ENCODE measurements at regions not wholly inside any gene's neighbourhood (a gene's known extent, or its start where the extent isn't known, plus 50 kb on each side); places are given as distances from the start of the nearest gene placed in this dataset.

DNA sequence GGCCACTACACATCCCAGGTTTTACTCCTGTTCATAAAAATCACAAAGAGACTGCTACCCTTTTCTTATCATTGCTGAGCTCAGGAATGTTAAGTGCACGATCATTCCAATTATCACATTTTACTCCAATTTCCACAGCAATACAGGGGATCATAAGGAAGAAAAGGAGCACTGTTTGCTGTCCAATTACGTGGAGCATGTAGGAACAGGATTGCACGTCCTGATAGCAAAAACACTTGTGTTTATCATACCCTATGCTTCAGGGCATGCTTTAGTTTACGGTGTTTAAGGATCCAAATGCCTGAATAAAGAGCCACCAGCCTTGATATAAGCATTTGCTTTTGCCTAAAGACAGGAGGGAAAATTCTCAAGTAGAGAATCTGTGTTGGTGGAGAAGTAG is 155.4 kb upstream of the EGLN3 start:
- no peaks in the 10 kb centered on the region for H3K4me1 ChIP-seq (ENCODE audit: insufficient read depth)
- TF ChIP-seq, protein P1, sequence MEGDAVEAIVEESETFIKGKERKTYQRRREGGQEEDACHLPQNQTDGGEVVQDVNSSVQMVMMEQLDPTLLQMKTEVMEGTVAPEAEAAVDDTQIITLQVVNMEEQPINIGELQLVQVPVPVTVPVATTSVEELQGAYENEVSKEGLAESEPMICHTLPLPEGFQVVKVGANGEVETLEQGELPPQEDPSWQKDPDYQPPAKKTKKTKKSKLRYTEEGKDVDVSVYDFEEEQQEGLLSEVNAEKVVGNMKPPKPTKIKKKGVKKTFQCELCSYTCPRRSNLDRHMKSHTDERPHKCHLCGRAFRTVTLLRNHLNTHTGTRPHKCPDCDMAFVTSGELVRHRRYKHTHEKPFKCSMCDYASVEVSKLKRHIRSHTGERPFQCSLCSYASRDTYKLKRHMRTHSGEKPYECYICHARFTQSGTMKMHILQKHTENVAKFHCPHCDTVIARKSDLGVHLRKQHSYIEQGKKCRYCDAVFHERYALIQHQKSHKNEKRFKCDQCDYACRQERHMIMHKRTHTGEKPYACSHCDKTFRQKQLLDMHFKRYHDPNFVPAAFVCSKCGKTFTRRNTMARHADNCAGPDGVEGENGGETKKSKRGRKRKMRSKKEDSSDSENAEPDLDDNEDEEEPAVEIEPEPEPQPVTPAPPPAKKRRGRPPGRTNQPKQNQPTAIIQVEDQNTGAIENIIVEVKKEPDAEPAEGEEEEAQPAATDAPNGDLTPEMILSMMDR (IDR thresholded peaks at IDR 0.05): no peak
- TF ChIP-seq POLR2A (IDR thresholded peaks at IDR 0.05) (no peak), EP300 (IDR thresholded peaks at IDR 0.05) (no peak)
- 46 to 61% (median 56%) methylated on average over 4 of the region's 4 CpGs for WGBS, 3 donors

DNA sequence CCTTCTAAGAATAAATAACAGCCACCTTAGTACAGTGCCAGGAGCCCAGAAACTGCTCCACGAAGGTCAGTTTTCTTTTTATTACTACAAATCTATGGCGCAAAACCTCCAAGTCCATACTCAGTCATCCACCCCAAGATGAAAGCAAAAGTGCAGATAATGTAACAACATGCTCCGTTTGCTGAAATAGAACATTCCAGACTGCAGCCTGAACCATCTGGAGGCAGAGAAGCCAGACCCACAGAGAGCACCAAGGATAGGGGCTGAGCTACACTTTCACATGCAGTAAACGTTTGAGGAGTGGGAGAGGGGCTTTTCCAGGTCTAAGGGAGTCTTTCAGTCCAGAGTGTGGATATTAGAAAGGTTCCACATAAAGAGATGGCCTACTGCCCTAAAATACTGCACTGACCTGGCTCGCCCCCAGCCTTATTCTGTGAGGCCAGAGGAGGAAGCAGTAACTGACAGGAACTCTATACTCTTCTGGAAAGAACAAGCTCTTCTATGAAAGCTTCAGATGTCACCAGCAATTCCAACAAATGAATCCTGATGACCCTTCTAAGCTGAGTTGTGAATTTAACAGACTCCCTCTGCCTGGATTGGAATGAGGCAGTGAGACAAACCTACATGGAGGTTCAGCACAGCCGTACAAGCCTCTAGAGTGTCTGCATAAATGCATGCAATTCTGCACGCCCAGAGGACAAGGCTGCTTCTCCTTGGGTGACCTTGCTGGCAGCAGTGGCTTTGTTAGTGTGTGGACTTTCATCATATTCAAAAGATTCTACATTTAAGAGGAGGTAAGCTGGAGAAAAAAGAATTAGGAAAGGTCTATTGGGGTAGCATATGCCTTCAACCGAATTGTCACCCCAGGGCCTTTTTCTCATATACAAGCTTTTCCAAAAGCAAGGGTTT is 153.9 kb upstream of the EGLN3 start:
- Histone ChIP-seq H3K27me3 (no peaks in the 10 kb centered on the region), H3K9me3 (no peaks in the 10 kb centered on the region), H3K4me1 (ENCODE audit: insufficient read depth) (no peaks in the 10 kb centered on the region), H3K36me3 (no peaks in the 10 kb centered on the region), H3K4me3 (no peak overlapping the region), H3K27ac (no peak overlapping the region)
- intact Hi-C loops (cut with DNase I): loop anchor here in 1 of 4 donors (5.0 kb wide), 1 partner anchor 267 kb away; no protein-coding TSS in a partner anchor
- 52 to 69% (median 62%) methylated on average over 8 of the region's 8 CpGs for WGBS, 3 donors
- TF ChIP-seq EP300 (IDR thresholded peaks at IDR 0.05) (no peak), POLR2A (IDR thresholded peaks at IDR 0.05) (no peak)
- TF ChIP-seq, protein P1 (IDR thresholded peaks at IDR 0.05): no peak
- DNase-seq: no peak

More for the DNA sequence above, 155.4 kb upstream of the EGLN3 start:
- H3K9me3 ChIP-seq: no peaks in the 10 kb centered on the region
- no peaks in the 10 kb centered on the region for H3K27me3 ChIP-seq
- intact Hi-C loops (cut with DNase I): no loop called here
- no peak overlapping the region for H3K4me3 ChIP-seq
- no peak for DNase-seq
- H3K27ac ChIP-seq: no peak overlapping the region
- H3K36me3 ChIP-seq: no peaks in the 10 kb centered on the region

DNA sequence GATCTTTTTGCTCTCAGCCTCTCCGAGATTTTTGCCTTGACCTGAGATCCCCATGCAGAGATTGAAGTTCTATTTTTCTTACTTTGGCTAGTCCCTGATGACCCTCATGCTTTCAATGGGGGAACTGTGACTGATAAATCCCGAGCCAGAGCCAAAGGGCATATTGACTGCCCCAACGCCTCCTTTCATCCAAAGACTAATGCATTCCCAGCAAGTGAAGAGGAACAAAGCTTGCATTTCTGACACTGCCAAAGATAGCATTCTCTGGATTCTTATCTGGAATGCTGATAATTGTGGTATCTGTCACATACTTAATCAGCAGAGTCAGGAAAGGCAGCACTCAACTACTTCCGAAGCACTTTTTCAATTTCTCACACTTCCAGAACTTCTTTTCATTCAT is 152.3 kb upstream of the EGLN3 start:
- TF ChIP-seq POLR2A (IDR thresholded peaks at IDR 0.05) (no peak), EP300 (IDR thresholded peaks at IDR 0.05) (no peak)
- TF ChIP-seq, protein P1 (IDR thresholded peaks at IDR 0.05): no peak
- WGBS, 3 donors: 64 to 74% (median 68%) methylated on average over 4 of the region's 4 CpGs
- intact Hi-C loops (cut with DNase I): loop anchor here in 1 of 4 donors (5.0 kb wide), 1 partner anchor 266 kb away; no protein-coding TSS in a partner anchor
- H3K4me3 ChIP-seq: no peak overlapping the region
- no peaks in the 10 kb centered on the region for H3K4me1 ChIP-seq (ENCODE audit: insufficient read depth)
- no peaks in the 10 kb centered on the region for H3K36me3 ChIP-seq
- H3K27ac ChIP-seq: no peak overlapping the region
- no peak for DNase-seq
- no peaks in the 10 kb centered on the region for H3K27me3 ChIP-seq
- no peaks in the 10 kb centered on the region for H3K9me3 ChIP-seq

DNA sequence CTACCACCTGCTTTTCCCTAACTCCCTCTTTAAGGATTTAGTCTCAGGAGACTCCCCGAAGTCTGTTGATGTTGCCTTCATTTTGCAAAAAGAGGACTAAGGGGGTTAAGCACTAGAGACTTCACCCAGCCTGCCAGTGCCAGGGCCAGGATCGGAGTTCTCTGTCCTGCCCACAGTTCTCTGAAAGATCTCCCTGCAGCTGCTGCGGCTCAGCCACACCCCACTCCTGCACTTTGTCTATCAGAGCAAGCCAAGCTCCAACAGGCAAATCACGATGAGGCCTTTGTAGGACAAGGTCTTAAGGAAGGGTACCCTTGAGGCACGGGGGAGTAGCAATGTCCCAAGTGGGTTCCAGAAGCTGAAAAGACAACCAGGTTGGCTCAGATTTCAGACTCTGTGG is 148.8 kb upstream of the EGLN3 start:
- intact Hi-C loops (cut with DNase I): loop anchor here in 3 of 4 donors (5.0 to 10.0 kb wide), 2 partner anchors 255 to 262 kb away; no protein-coding TSS in a partner anchor
- H3K4me1 ChIP-seq (ENCODE audit: insufficient read depth): no peaks in the 10 kb centered on the region
- WGBS, 3 donors: 65 to 82% (median 75%) methylated on average over 5 of the region's 5 CpGs
- H3K36me3 ChIP-seq: no peaks in the 10 kb centered on the region
- DNase-seq: no peak
- no peak overlapping the region for H3K27ac ChIP-seq
- TF ChIP-seq POLR2A (IDR thresholded peaks at IDR 0.05): no peak
- TF ChIP-seq, protein P1 (IDR thresholded peaks at IDR 0.05): no peak
- TF ChIP-seq EP300 (IDR thresholded peaks at IDR 0.05): no peak
- no peaks in the 10 kb centered on the region for H3K27me3 ChIP-seq
- H3K4me3 ChIP-seq: no peak overlapping the region
- H3K9me3 ChIP-seq: no peaks in the 10 kb centered on the region
